ENCODE measurements at regions not wholly inside any gene's neighbourhood (a gene's known extent, or its start where the extent isn't known, plus 50 kb on each side); places are given as distances from the start of the nearest gene placed in this dataset.

DNA sequence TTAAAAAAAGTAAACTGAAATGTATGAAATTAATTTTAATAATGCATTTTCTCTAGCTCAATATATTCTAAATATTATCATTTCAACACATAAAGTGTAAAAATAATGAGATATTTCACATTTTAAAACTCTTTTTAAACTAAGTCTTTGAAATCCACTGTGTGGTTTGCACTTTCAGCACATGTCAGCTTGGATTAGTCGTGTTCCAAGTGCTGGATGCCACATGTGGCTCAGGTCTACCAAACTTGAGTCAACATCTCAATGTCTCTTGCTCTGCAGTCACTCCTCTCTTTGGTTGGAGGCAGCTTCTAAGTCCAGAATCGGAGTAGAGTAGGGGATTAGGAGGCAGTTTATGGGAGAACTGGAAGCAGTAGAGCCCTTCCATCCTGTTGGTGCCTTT is 173.7 kb upstream of the ANKRD55 start:
- TF ChIP-seq, protein P1, sequence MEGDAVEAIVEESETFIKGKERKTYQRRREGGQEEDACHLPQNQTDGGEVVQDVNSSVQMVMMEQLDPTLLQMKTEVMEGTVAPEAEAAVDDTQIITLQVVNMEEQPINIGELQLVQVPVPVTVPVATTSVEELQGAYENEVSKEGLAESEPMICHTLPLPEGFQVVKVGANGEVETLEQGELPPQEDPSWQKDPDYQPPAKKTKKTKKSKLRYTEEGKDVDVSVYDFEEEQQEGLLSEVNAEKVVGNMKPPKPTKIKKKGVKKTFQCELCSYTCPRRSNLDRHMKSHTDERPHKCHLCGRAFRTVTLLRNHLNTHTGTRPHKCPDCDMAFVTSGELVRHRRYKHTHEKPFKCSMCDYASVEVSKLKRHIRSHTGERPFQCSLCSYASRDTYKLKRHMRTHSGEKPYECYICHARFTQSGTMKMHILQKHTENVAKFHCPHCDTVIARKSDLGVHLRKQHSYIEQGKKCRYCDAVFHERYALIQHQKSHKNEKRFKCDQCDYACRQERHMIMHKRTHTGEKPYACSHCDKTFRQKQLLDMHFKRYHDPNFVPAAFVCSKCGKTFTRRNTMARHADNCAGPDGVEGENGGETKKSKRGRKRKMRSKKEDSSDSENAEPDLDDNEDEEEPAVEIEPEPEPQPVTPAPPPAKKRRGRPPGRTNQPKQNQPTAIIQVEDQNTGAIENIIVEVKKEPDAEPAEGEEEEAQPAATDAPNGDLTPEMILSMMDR (conservative IDR thresholded peaks at IDR 0.05 in 1 of 2, IDR thresholded peaks at IDR 0.05 in 1 of 2; ENCODE audit: extremely low read depth in 1 of 2, insufficient read depth in 1 of 2, low read depth in 1 of 2, low read length in 2 of 2): no peak
- no peak for TF ChIP-seq EZH2 (IDR thresholded peaks at IDR 0.05; ENCODE audit: borderline replicate concordance, low read length)

Data from mammary epithelial cell (primary cell).